ENCODE measurements at regions not wholly inside any gene's neighbourhood (a gene's known extent, or its start where the extent isn't known, plus 50 kb on each side); places are given as distances from the start of the nearest gene placed in this dataset.

DNA sequence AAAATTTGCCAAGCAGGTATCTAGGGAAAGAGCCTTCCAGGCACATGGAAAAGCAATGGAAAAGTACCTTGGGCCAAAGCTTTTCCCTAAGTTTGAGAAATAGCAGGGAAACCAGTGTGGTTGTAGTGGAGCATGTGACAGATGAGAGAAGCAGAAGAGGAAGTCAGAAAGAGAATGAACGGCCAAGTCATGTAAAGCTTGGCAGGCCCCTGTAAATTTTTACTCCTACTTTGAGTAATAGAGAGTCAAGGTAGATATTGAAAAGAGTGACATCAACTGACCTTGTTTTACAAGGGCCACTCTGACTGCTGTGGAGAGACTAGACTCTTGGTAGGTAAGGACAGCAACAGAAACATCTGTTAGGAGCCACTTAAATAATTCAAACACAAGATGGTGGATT is 180.9 kb upstream of the PRMT6 start:
- H3K4me3 ChIP-seq (ENCODE audit: low read depth, low read length) = no peak overlapping the region
- TF ChIP-seq, protein P1, sequence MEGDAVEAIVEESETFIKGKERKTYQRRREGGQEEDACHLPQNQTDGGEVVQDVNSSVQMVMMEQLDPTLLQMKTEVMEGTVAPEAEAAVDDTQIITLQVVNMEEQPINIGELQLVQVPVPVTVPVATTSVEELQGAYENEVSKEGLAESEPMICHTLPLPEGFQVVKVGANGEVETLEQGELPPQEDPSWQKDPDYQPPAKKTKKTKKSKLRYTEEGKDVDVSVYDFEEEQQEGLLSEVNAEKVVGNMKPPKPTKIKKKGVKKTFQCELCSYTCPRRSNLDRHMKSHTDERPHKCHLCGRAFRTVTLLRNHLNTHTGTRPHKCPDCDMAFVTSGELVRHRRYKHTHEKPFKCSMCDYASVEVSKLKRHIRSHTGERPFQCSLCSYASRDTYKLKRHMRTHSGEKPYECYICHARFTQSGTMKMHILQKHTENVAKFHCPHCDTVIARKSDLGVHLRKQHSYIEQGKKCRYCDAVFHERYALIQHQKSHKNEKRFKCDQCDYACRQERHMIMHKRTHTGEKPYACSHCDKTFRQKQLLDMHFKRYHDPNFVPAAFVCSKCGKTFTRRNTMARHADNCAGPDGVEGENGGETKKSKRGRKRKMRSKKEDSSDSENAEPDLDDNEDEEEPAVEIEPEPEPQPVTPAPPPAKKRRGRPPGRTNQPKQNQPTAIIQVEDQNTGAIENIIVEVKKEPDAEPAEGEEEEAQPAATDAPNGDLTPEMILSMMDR (IDR thresholded peaks at IDR 0.05; ENCODE audit: low read depth, low read length) = no peak
- TF ChIP-seq MYC (IDR thresholded peaks at IDR 0.05; ENCODE audit: low read depth, low read length) (no peak), POLR2A (IDR thresholded peaks at IDR 0.05; ENCODE audit: extremely low read depth, insufficient read length) (no peak)
- TF ChIP-seq, protein P2, sequence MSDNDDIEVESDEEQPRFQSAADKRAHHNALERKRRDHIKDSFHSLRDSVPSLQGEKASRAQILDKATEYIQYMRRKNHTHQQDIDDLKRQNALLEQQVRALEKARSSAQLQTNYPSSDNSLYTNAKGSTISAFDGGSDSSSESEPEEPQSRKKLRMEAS (IDR thresholded peaks at IDR 0.05; ENCODE audit: low read depth, low read length) = no peak
- no peak for DNase-seq (ENCODE audit: low read depth)

DNA sequence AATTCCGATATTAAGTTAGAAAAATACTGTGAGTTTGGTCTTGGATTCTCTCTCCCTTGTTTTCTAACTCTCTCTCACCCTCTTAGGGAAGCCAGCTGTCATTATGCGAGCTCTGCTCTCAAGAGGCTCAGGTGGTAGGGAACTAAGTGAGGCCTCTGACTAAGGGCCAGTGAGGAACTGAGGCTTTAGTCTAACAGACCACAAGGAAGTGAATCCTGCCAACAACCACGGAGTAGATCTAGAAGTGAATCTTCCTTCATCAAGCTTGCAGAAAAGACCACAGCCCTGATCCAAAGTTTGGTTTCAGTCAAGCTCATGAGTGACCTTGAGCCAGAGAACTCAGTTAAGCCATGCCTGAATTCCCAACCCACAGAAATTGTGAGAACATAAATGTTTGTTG is 180.1 kb upstream of the PRMT6 start:
- H3K4me3 ChIP-seq (ENCODE audit: low read depth, low read length) = no peak overlapping the region
- DNase-seq (ENCODE audit: low read depth) = peak; percentile 4
- TF ChIP-seq MYC (IDR thresholded peaks at IDR 0.05; ENCODE audit: low read depth, low read length) (no peak), POLR2A (IDR thresholded peaks at IDR 0.05; ENCODE audit: extremely low read depth, insufficient read length) (no peak)
- TF ChIP-seq, protein P2 (IDR thresholded peaks at IDR 0.05; ENCODE audit: low read depth, low read length) = no peak
- TF ChIP-seq, protein P1 (IDR thresholded peaks at IDR 0.05; ENCODE audit: low read depth, low read length) = no peak

DNA sequence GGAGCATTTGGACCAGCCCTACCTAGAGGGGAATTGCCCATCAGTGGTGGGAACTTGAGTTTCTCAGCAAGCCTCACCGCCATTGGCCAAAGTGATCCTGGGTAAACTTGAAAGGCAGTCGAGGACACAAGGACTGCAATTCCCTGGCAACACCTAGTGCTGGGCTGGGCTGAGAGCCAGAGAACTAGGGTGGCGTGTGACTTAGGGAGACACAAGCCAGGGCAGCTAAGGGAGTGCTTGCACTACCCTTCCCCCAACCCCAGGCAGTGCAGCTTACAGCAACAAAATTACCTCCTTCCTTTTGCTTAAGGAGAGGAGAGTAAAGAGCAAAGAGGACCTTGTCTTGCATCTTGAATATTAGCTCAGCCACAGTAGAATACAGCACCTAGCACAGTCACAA is 176.9 kb upstream of the PRMT6 start:
- H3K4me3 ChIP-seq (ENCODE audit: low read depth, low read length) = no peak overlapping the region
- TF ChIP-seq, protein P2 (IDR thresholded peaks at IDR 0.05; ENCODE audit: low read depth, low read length) = no peak
- no peak for TF ChIP-seq POLR2A (IDR thresholded peaks at IDR 0.05; ENCODE audit: extremely low read depth, insufficient read length)
- TF ChIP-seq, protein P1 (IDR thresholded peaks at IDR 0.05; ENCODE audit: low read depth, low read length) = no peak
- TF ChIP-seq MYC (IDR thresholded peaks at IDR 0.05; ENCODE audit: low read depth, low read length) = no peak
- DNase-seq (ENCODE audit: low read depth) = no peak

DNA sequence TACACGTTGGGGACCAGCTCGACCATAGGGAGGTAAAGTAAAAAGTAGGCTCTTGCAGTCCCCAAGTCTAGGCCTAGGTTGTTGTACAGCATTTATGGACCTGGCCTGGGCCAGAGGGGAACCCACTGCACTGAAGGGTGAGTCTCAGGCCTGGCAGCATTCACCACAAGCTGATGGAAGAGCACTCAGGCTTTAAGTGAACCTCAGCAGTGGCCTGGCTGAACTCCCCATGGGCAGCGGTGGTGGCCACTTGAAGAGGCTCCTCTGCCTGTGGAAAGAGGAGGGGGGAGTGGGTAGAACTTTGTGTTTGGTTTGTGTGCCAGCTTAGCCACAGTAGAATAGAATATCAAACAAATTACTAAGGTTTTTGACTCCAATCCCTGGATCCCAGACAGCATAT is 176.2 kb upstream of the PRMT6 start:
- no peak for DNase-seq (ENCODE audit: low read depth)
- H3K4me3 ChIP-seq (ENCODE audit: low read depth, low read length) = no peak overlapping the region
- TF ChIP-seq, protein P1 (IDR thresholded peaks at IDR 0.05; ENCODE audit: low read depth, low read length) = no peak

DNA sequence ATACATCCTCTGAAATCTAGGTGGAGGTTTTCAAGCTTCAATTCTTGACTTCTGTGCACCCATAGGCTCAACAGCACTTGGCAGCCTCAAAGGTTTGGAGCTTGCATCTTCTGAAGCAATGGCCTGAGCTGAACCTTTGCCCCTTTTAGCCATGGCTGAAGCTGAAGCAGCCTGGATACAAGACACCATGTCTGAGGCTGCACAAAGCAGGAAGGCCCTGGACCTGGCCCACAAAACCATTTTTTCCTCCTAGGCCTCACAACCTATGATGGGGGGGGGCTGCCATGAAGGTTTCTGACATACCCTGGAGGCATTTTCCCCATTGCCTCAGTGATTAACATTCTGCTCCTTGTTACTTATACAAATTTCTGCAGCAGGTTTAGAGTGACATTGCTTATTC is 173.3 kb upstream of the PRMT6 start:
- no peak for TF ChIP-seq MYC (IDR thresholded peaks at IDR 0.05; ENCODE audit: low read depth, low read length)
- TF ChIP-seq, protein P1 (IDR thresholded peaks at IDR 0.05; ENCODE audit: low read depth, low read length) = no peak
- no peak for TF ChIP-seq POLR2A (IDR thresholded peaks at IDR 0.05; ENCODE audit: extremely low read depth, insufficient read length)
- TF ChIP-seq, protein P2 (IDR thresholded peaks at IDR 0.05; ENCODE audit: low read depth, low read length) = no peak
- H3K4me3 ChIP-seq (ENCODE audit: low read depth, low read length) = no peak overlapping the region
- DNase-seq (ENCODE audit: low read depth) = no peak

DNA sequence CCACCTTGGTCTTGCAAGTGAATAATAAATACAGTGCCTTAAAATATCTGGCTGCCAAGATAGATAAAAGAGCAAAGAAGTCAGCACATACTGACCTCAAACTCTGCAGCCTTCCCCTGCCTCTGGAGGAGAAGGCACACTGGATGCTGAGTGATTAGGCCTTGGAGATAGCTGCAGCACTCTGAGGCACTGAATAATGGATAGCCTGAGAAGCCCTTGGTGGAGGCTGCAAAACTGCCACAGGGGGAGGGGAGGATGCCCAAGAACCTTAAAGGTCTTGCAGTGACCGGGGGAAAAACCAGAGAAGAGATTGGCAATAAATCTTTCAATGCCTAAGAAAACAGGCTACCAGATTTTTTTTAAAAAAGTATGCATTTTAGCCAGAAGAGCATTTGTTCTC is 167.4 kb upstream of the PRMT6 start:
- TF ChIP-seq POLR2A (IDR thresholded peaks at IDR 0.05; ENCODE audit: extremely low read depth, insufficient read length) = no peak
- TF ChIP-seq, protein P2 (IDR thresholded peaks at IDR 0.05; ENCODE audit: low read depth, low read length) = no peak
- TF ChIP-seq, protein P1 (IDR thresholded peaks at IDR 0.05; ENCODE audit: low read depth, low read length) = no peak
- no peak for TF ChIP-seq MYC (IDR thresholded peaks at IDR 0.05; ENCODE audit: low read depth, low read length)
- DNase-seq (ENCODE audit: low read depth) = no peak
- no peak overlapping the region for H3K4me3 ChIP-seq (ENCODE audit: low read depth, low read length)
